IMR-90 (cell line): ENCODE measurements at regions not wholly inside any gene's neighbourhood (a gene's known extent, or its start where the extent isn't known, plus 50 kb on each side); places are given as distances from the start of the nearest gene placed in this dataset.

ENCODE experiments used
- ATAC-seq: fragments of 200-7000 bp; cut with Tn5 transposase; 2 replicates; pipeline ENCODE4 v1.9.1; 2020; ENCODE audit warnings: low read depth, mild to moderate bottlenecking, moderate library complexity
- BruUV-seq: library from RNA; stranded (reverse); fragments of 400-500 nt; replicated peaks from 2 replicates; lab custom pipeline; 2021; lab: Mats Ljungman, UMichigan
- CTCF ChIA-PET: fragments of 300-600 bp; formaldehyde crosslinking; extraction: SDS; loops from one replicate; lab custom pipeline; 2021; ENCODE audit warnings: antibody characterized with exemption; lab: Yijun Ruan, JAX
- POLR2A ChIA-PET: fragments of 300-600 bp; sonication (Branson Sonifier 250); formaldehyde crosslinking; loops from one replicate; lab custom pipeline; 2022; ENCODE audit warnings: antibody characterized with exemption; ENCODE audit not compliant: unreplicated experiment; lab: Charles Lee
- DNase-seq: peaks from one replicate; pipeline ENCODE4 v3.0.0; 2013
- H2AFZ ChIP-seq: replicated peaks from 2 replicates; pipeline ENCODE3; 2013; ENCODE audit warnings: low read length, mild to moderate bottlenecking; ENCODE audit not compliant: poor library complexity
- H2AK5ac ChIP-seq: 2 replicates; pipeline ENCODE4 v1.6.1; 2013; ENCODE audit warnings: low read depth, low read length, inconsistent platforms
- H2AK9ac ChIP-seq: replicated peaks from 2 replicates; pipeline ENCODE3; 2013; ENCODE audit warnings: mild to moderate bottlenecking, low read depth, low read length, moderate library complexity; ENCODE audit not compliant: poor library complexity
- H2BK120ac ChIP-seq: 2 replicates; pipeline ENCODE4 v1.6.1; 2013; ENCODE audit warnings: low read depth, low read length, inconsistent platforms
- H2BK15ac ChIP-seq: 3 replicates; pipeline ENCODE4 v1.6.1; 2013; ENCODE audit warnings: low read depth, low read length, inconsistent platforms
- H2BK20ac ChIP-seq: 2 replicates; pipeline ENCODE4 v1.6.1; 2013; ENCODE audit warnings: low read depth, mild to moderate bottlenecking, inconsistent platforms, low read length, moderate library complexity
- H2BK5ac ChIP-seq: 2 replicates; pipeline ENCODE4 v1.6.1; 2013; ENCODE audit warnings: mild to moderate bottlenecking, low read depth, low read length, inconsistent platforms; ENCODE audit not compliant: poor library complexity, severe bottlenecking
- H3K14ac ChIP-seq: replicated peaks from 2 replicates; pipeline ENCODE4 v1.6.1; 2013; ENCODE audit warnings: low read depth, low read length, inconsistent platforms
- H3K18ac ChIP-seq: 2 replicates; pipeline ENCODE4 v1.6.1; 2013; ENCODE audit warnings: low read depth, low read length, control low read depth
- H3K23ac ChIP-seq: 2 replicates; pipeline ENCODE4 v1.6.1; 2013; ENCODE audit warnings: low read depth, low read length, inconsistent platforms
- H3K27ac ChIP-seq: 2 replicates; pipeline ENCODE4 v1.5.1; 2013; ENCODE audit warnings: mild to moderate bottlenecking, control low read depth, low read length; ENCODE audit not compliant: insufficient read depth
- H3K27me3 ChIP-seq: 2 replicates; pipeline ENCODE4 v1.6.1; 2013; ENCODE audit warnings: low read length; ENCODE audit not compliant: control insufficient read depth, insufficient read depth
- H3K36me3 ChIP-seq: 2 replicates; pipeline ENCODE4 v1.6.1; 2013; ENCODE audit warnings: low read length, mixed read lengths; ENCODE audit not compliant: control insufficient read depth, insufficient read depth
- H3K4ac ChIP-seq: 2 replicates; pipeline ENCODE4 v1.6.1; 2013; ENCODE audit warnings: low read depth, low read length, inconsistent platforms
- H3K4me1 ChIP-seq: 2 replicates; pipeline ENCODE4 v1.6.1; 2013; ENCODE audit warnings: low read length, mixed read lengths; ENCODE audit not compliant: control insufficient read depth, insufficient read depth
- H3K4me2 ChIP-seq: 2 replicates; pipeline ENCODE4 v1.6.1; 2013; ENCODE audit warnings: low read depth, mild to moderate bottlenecking, control low read depth, low read length, moderate library complexity
- H3K4me3 ChIP-seq: 2 replicates; pipeline ENCODE4 v1.5.1; 2013; ENCODE audit warnings: low read depth, mild to moderate bottlenecking, control low read depth, low read length, moderate library complexity; ENCODE audit not compliant: insufficient read depth
- H3K56ac ChIP-seq: 2 replicates; pipeline ENCODE4 v1.6.1; 2013; ENCODE audit warnings: low read length, inconsistent platforms; ENCODE audit not compliant: insufficient read depth; ENCODE audit errors: extremely low read depth
- H3K79me1 ChIP-seq, 2 experiments: 2 replicates each; pipeline ENCODE4 v1.6.1; 2013; ENCODE audit warnings: low read length in 2 of 2, inconsistent platforms in 1 of 2, low read depth in 1 of 2
- H3K9ac ChIP-seq: 2 replicates; pipeline ENCODE4 v1.6.1; 2013; ENCODE audit warnings: low read depth, low read length, control low read depth
- H3K9me1 ChIP-seq: 2 replicates; pipeline ENCODE4 v1.6.1; 2013; ENCODE audit warnings: low read length, inconsistent platforms; ENCODE audit not compliant: insufficient read depth
- H3K9me3 ChIP-seq: 2 replicates; pipeline ENCODE4 v1.6.1; 2013; ENCODE audit warnings: low read length; ENCODE audit not compliant: control insufficient read depth, insufficient read depth
- H4K20me1 ChIP-seq: 2 replicates; pipeline ENCODE4 v1.6.1; 2013; ENCODE audit warnings: low read length, inconsistent platforms; ENCODE audit not compliant: insufficient read depth
- H4K5ac ChIP-seq: 2 replicates; pipeline ENCODE4 v1.6.1; 2013; ENCODE audit warnings: mild to moderate bottlenecking, low read depth, low read length, control low read depth
- H4K8ac ChIP-seq, 2 experiments: 2 replicates each; pipeline ENCODE4 v1.6.1; 2013; ENCODE audit warnings: low read depth in 2 of 2, low read length in 2 of 2, control low read depth in 1 of 2, inconsistent platforms in 1 of 2
- H4K91ac ChIP-seq: 2 replicates; pipeline ENCODE4 v1.6.1; 2013; ENCODE audit warnings: low read depth, low read length, inconsistent platforms; ENCODE audit not compliant: insufficient read depth
- CEBPB ChIP-seq: IDR thresholded peaks from 2 replicates; pipeline ENCODE4 v1.6.1; 2012; ENCODE audit warnings: low read depth, low read length, improper control_type of control experiment
- FOS ChIP-seq: fragments of 150-350 bp; IDR thresholded peaks from 2 replicates; pipeline ENCODE4 v1.6.1; 2016; ENCODE audit warnings: low read depth, low read length
- MAFK ChIP-seq: IDR thresholded peaks from 2 replicates; pipeline ENCODE4 v1.6.1; 2012; ENCODE audit warnings: low read depth, low read length, improper control_type of control experiment
- MAZ ChIP-seq: IDR thresholded peaks from 2 replicates; pipeline ENCODE4 v1.6.1; 2012; ENCODE audit warnings: low read depth, mild to moderate bottlenecking, low read length, improper control_type of control experiment, moderate library complexity, borderline replicate concordance
- MXI1 ChIP-seq: IDR thresholded peaks from 2 replicates; pipeline ENCODE4 v1.6.1; 2012; ENCODE audit warnings: low read depth, mild to moderate bottlenecking, low read length, moderate library complexity, borderline replicate concordance
- NFE2L2 ChIP-seq: fragments of 150-350 bp; IDR thresholded peaks from 2 replicates; pipeline ENCODE4 v1.6.1; 2016; ENCODE audit warnings: low read depth, mild to moderate bottlenecking, low read length
- RAD21 ChIP-seq: IDR thresholded peaks from 2 replicates; pipeline ENCODE4 v1.6.1; 2012; ENCODE audit warnings: low read length, improper control_type of control experiment
- RCOR1 ChIP-seq: IDR thresholded peaks from 2 replicates; pipeline ENCODE4 v1.6.1; 2012; ENCODE audit warnings: mild to moderate bottlenecking, low read length, improper control_type of control experiment; ENCODE audit not compliant: insufficient replicate concordance
- RFX5 ChIP-seq: IDR thresholded peaks from 2 replicates; pipeline ENCODE4 v1.8.0; 2012; ENCODE audit warnings: low read depth, mild to moderate bottlenecking, low read length, moderate library complexity
- SMC3 ChIP-seq: fragments of 150-350 bp; IDR thresholded peaks from 2 replicates; pipeline ENCODE4 v1.6.1; 2016; ENCODE audit warnings: low read depth, mild to moderate bottlenecking, antibody characterized with exemption, low read length, moderate library complexity
- WGBS, 2 experiments: methylation state at CpG; one replicate each; pipeline versions ENCODE4 v1.1.5 to v1.1.7; 2013; ENCODE audit warnings: missing lambda C conversion rate in 2 of 2; ENCODE audit not compliant: insufficient read length in 1 of 2; ENCODE audit errors: extremely low coverage in 2 of 2; 5-methylcytosine and 5-hydroxymethylcytosine counted together
- dilution Hi-C: fragments of 300-500 bp; cut with HindIII; formaldehyde crosslinking; loops from one replicate; pipeline ENCODE4 v1.14.3; 2018; ENCODE audit warnings: low sequenced_read_pairs; ENCODE audit not compliant: unreplicated experiment
- in situ Hi-C: fragments of 300-500 bp; cut with MboI; formaldehyde crosslinking; loops from 3 replicates; pipeline ENCODE4 v1.14.3; 2019; ENCODE audit warnings: low sequenced_read_pairs, inconsistent platforms, mixed read lengths
- intact Hi-C: fragments of 100-400 bp; cut with micrococcal nuclease; formaldehyde crosslinking; loops from 2 replicates; pipeline ENCODE4 v1.10.0; 2022
- TF ChIP-seq, protein P1 (sequence below): fragments of 150-350 bp; IDR thresholded peaks from 2 replicates; pipeline ENCODE4 v1.6.1; 2016; ENCODE audit warnings: low read depth, mild to moderate bottlenecking, low read length, moderate library complexity, borderline replicate concordance
- TF ChIP-seq, protein P2 (sequence below): fragments of 150-350 bp; IDR thresholded peaks from 2 replicates; pipeline ENCODE4 v1.6.1; 2017; ENCODE audit warnings: mild to moderate bottlenecking, antibody characterized with exemption, low read length, low read depth

DNA sequence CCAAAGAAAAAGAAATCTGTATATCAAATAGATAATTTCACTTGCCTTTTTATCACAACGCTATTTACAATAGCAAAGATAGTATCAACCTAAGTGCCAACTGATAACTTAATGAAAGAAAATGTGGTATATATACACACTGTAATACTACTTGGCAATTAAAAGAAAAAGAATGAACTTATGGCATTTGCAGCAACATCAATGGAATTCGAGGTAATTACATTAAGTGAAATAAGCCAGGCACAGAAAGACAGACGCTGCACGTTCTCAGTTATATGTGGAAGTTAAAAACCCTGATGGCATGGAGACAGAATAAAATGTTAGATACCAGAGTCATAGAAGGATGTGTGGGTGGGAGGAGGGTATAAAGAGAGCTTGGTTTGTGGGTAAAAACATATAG is 1260.5 kb upstream of the PCDH9 start:
- no peaks in the 10 kb centered on the region for H3K4me1 ChIP-seq
- H2BK5ac ChIP-seq: no peak overlapping the region
- no CpG with 5 or more reads among the region's 4 CpGs for WGBS, 2 experiments
- no peaks in the 10 kb centered on the region for H3K36me3 ChIP-seq
- H3K9me3 ChIP-seq: peaks cover 5% of the 10 kb centered on the region; the same call in 1 of the 2 replicates
- no peak overlapping the region for H4K91ac ChIP-seq
- H2AFZ ChIP-seq: no peak overlapping the region
- DNase-seq (no peak), ATAC-seq (no peak)
- H3K14ac ChIP-seq: no peak overlapping the region
- no peak overlapping the region for H2BK15ac ChIP-seq
- H2AK9ac ChIP-seq: no peak overlapping the region
- H3K9ac ChIP-seq: no peak overlapping the region
- H3K27ac ChIP-seq: no peak overlapping the region
- ChIA-PET CTCF (no interaction called here), POLR2A (no interaction called here)
- TF ChIP-seq FOS (no peak), SMC3 (no peak), MXI1 (no peak), NFE2L2 (no peak), RAD21 (no peak), MAZ (no peak), MAFK (no peak), RFX5 (no peak), CEBPB (no peak), RCOR1 (no peak)
- TF ChIP-seq, protein P1, sequence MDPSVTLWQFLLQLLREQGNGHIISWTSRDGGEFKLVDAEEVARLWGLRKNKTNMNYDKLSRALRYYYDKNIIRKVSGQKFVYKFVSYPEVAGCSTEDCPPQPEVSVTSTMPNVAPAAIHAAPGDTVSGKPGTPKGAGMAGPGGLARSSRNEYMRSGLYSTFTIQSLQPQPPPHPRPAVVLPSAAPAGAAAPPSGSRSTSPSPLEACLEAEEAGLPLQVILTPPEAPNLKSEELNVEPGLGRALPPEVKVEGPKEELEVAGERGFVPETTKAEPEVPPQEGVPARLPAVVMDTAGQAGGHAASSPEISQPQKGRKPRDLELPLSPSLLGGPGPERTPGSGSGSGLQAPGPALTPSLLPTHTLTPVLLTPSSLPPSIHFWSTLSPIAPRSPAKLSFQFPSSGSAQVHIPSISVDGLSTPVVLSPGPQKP: no peak
- TF ChIP-seq, protein P2, sequence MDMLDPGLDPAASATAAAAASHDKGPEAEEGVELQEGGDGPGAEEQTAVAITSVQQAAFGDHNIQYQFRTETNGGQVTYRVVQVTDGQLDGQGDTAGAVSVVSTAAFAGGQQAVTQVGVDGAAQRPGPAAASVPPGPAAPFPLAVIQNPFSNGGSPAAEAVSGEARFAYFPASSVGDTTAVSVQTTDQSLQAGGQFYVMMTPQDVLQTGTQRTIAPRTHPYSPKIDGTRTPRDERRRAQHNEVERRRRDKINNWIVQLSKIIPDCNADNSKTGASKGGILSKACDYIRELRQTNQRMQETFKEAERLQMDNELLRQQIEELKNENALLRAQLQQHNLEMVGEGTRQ: no peak
- dilution Hi-C loops (no loop called here), in situ Hi-C loops (no loop called here), intact Hi-C loops (no loop called here)
- H3K9me1 ChIP-seq: no peaks in the 10 kb centered on the region
- H3K18ac ChIP-seq: no peak overlapping the region
- H3K4ac ChIP-seq: no peak overlapping the region
- H3K27me3 ChIP-seq: no peaks in the 10 kb centered on the region
- no TSS peak for BruUV-seq
- H3K56ac ChIP-seq: no peak overlapping the region
- no peak overlapping the region for H3K23ac ChIP-seq
- no peaks in the 10 kb centered on the region for H4K20me1 ChIP-seq
- no peak overlapping the region for H3K4me2 ChIP-seq
- no peak overlapping the region for H2AK5ac ChIP-seq
- H3K4me3 ChIP-seq: no peak overlapping the region
- no peak overlapping the region for H2BK20ac ChIP-seq
- H4K5ac ChIP-seq: no peak overlapping the region
- H4K8ac ChIP-seq: no peak overlapping the region
- H3K79me1 ChIP-seq: no peaks in the 10 kb centered on the region
- H2BK120ac ChIP-seq: no peak overlapping the region
